Tibial nerve (tissue), 4 donors: ENCODE measurements at regions not wholly inside any gene's neighbourhood (a gene's known extent, or its start where the extent isn't known, plus 50 kb on each side); places are given as distances from the start of the nearest gene placed in this dataset.

Experiments
- DNase-seq, 2 donors: peaks; one replicate each; pipeline ENCODE4 v3.0.0-alpha.2; 2019; ENCODE audit warnings: low spot score in 2 of 2
- H3K27ac ChIP-seq, 4 donors: fragments of 200-600 bp; sonication (generic) in 3 of 4; one replicate each; pipeline ENCODE4 v1.5.1; 2017 to 2019; ENCODE audit warnings: mild to moderate bottlenecking in 1 of 4
- H3K27me3 ChIP-seq, 2 donors: fragments of 200-600 bp; sonication (generic) in 1 of 2; one replicate each; pipeline versions ENCODE4 v1.5.1 to v1.6.0; 2017 to 2019
- H3K36me3 ChIP-seq, 3 donors: fragments of 200-600 bp; sonication (generic); one replicate each; pipeline ENCODE4 v1.5.1; 2018 to 2019
- H3K4me1 ChIP-seq, 4 donors: fragments of 200-600 bp; sonication (generic) in 3 of 4; one replicate each; pipeline ENCODE4 v1.5.1; 2017 to 2019
- H3K4me3 ChIP-seq, 4 donors: fragments of 200-600 bp; sonication (generic) in 3 of 4; one replicate each; pipeline ENCODE4 v1.5.1; 2017 to 2019; ENCODE audit warnings: mild to moderate bottlenecking in 1 of 4, moderate library complexity in 1 of 4
- H3K9me3 ChIP-seq, 4 donors: fragments of 200-600 bp; sonication (generic) in 3 of 4; one replicate each; pipeline ENCODE4 v1.5.1; 2017 to 2019
- CTCF ChIP-seq, 5 experiments: fragments of 200-600 bp in 3 of 5; fragments of 450-650 bp in 2 of 5; sonication (generic) in 3 of 5; IDR thresholded peaks; one replicate each; pipeline ENCODE4 v1.5.1; 2016 to 2019; ENCODE audit warnings: antibody characterized with exemption in 5 of 5, mild to moderate bottlenecking in 3 of 5, moderate library complexity in 2 of 5
- EP300 ChIP-seq, 2 donors: sonication (generic); formaldehyde crosslinking; IDR thresholded peaks; one replicate each; pipeline ENCODE4 v1.6.1; 2017; ENCODE audit warnings: antibody characterized with exemption in 2 of 2, mild to moderate bottlenecking in 1 of 2
- POLR2A ChIP-seq, 2 donors: fragments of 450-650 bp; IDR thresholded peaks; one replicate each; pipeline ENCODE4 v1.6.1; 2017; ENCODE audit warnings: antibody characterized with exemption in 2 of 2, mild to moderate bottlenecking in 2 of 2, moderate library complexity in 2 of 2
- WGBS, 2 donors: methylation state at CpG; one replicate each; pipeline ENCODE4 v1.1.5; 2018; 5-methylcytosine and 5-hydroxymethylcytosine counted together

DNA sequence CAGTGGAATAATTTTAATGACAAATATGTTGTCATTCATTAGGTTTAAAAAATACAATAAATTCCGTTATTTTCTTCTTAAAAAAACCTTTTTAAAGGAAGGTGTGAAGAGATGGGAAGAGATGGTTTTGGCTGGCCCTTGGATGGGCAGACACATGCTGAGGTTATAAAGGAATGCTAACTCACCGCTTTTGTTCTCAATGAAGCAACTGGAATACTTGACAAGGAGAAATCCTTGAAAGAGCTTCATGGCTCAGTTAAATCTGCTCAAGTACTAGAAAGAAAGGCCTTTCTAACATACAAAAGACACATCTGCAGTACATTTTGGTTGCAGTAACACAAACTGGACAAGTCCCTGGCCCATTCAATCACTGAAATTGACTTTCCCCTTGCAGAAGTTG is 158.3 kb upstream of the KCNJ16 start:
- Histone ChIP-seq H3K4me3 (no peak overlapping the region), H3K36me3 (no peaks in the 10 kb centered on the region), H3K27me3 (no peaks in the 10 kb centered on the region), H3K9me3 (no peaks in the 10 kb centered on the region), H3K4me1 (peaks cover 0 to 15% (median 0%) of the 10 kb centered on the region in 4 donors), H3K27ac (no peak overlapping the region)
- 82 to 92% methylated on average over 2 of the region's 2 CpGs for WGBS, 2 donors
- DNase-seq: no peak
- no peak for TF ChIP-seq EP300 (IDR thresholded peaks at IDR 0.05)
- TF ChIP-seq POLR2A (IDR thresholded peaks at IDR 0.05): no peak
- TF ChIP-seq CTCF (IDR thresholded peaks at IDR 0.05): no peak

- Histone ChIP-seq H3K9me3 (no peaks in the 10 kb centered on the region), H3K36me3 (no peaks in the 10 kb centered on the region), H3K4me3 (no peak overlapping the region), H3K27me3 (no peaks in the 10 kb centered on the region), H3K4me1 (peaks cover 0 to 7% (median 0%) of the 10 kb centered on the region in 4 donors), H3K27ac (no peak overlapping the region)
- TF ChIP-seq EP300 (IDR thresholded peaks at IDR 0.05): no peak
- no peak for TF ChIP-seq POLR2A (IDR thresholded peaks at IDR 0.05)
- TF ChIP-seq CTCF (IDR thresholded peaks at IDR 0.05): no peak
- no peak for DNase-seq
- 89 to 92% methylated on average over 4 of the region's 4 CpGs for WGBS, 2 donors
Measured at GRCh38 chr17:69918164-69918563, 156.9 kb upstream of the KCNJ16 start.

GRCh38 chr17:69919789-69920188 is 155.2 kb upstream of the KCNJ16 start:
- Histone ChIP-seq H3K27ac (no peak overlapping the region), H3K27me3 (no peaks in the 10 kb centered on the region), H3K4me1 (no peaks in the 10 kb centered on the region), H3K9me3 (no peaks in the 10 kb centered on the region), H3K4me3 (no peak overlapping the region), H3K36me3 (no peaks in the 10 kb centered on the region)
- 99% methylated on average over 2 of the region's 2 CpGs for WGBS, 2 donors
- TF ChIP-seq POLR2A (IDR thresholded peaks at IDR 0.05) (no peak), CTCF (IDR thresholded peaks at IDR 0.05) (no peak), EP300 (IDR thresholded peaks at IDR 0.05) (no peak)
- DNase-seq: no peak

GRCh38 chr17:69921046-69921445 is 154.0 kb upstream of the KCNJ16 start:
- no peak overlapping the region for H3K4me3 ChIP-seq
- TF ChIP-seq POLR2A (IDR thresholded peaks at IDR 0.05) (no peak), EP300 (IDR thresholded peaks at IDR 0.05) (no peak)
- no peak overlapping the region for H3K27ac ChIP-seq
- 78 to 81% methylated on average over 1 of the region's 1 CpG for WGBS, 2 donors
- H3K27me3 ChIP-seq: no peaks in the 10 kb centered on the region
- H3K4me1 ChIP-seq: no peaks in the 10 kb centered on the region
- no peak for DNase-seq
- H3K36me3 ChIP-seq: no peaks in the 10 kb centered on the region
- no peaks in the 10 kb centered on the region for H3K9me3 ChIP-seq

DNA sequence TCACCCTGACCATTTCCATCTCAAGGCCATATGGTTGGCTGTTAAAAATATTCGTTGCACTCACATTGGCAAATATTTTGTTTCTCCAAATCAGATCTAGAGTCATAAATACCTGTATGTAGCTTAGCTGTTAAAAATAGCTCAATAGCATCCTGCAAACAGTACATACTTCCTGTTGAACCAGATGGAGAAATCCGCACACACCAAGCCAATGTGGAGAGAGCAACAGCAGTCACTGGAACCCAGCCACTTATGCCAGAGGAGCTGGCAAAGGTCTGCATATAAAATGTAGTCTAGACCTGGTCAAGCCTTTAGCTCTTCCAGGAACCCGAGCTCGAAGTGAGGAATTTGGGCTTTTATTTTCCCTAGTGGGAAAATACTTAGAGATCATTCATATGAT is 146.4 kb upstream of the KCNJ16 start:
- Histone ChIP-seq H3K27ac (no peak overlapping the region), H3K36me3 (no peaks in the 10 kb centered on the region), H3K27me3 (no peaks in the 10 kb centered on the region), H3K4me3 (no peak overlapping the region), H3K9me3 (peaks cover 0 to 4% (median 0%) of the 10 kb centered on the region in 4 donors), H3K4me1 (no peaks in the 10 kb centered on the region)
- WGBS, 2 donors: 57% methylated on average over 4 of the region's 4 CpGs
- no peak for DNase-seq
- no peak for TF ChIP-seq POLR2A (IDR thresholded peaks at IDR 0.05)
- TF ChIP-seq EP300 (IDR thresholded peaks at IDR 0.05): no peak
- no peak for TF ChIP-seq CTCF (IDR thresholded peaks at IDR 0.05)

- TF ChIP-seq EP300 (IDR thresholded peaks at IDR 0.05): no peak
- TF ChIP-seq CTCF (IDR thresholded peaks at IDR 0.05): no peak
- TF ChIP-seq POLR2A (IDR thresholded peaks at IDR 0.05): no peak
- H3K4me3 ChIP-seq: no peak overlapping the region
Measured at GRCh38 chr17:69936996-69937395, 138.0 kb upstream of the KCNJ16 start.

More at GRCh38 chr17:69936996-69937395, 138.0 kb upstream of the KCNJ16 start:
- WGBS, 2 donors: 76 to 78% methylated on average over 3 of the region's 3 CpGs
- Histone ChIP-seq H3K27me3 (no peaks in the 10 kb centered on the region), H3K9me3 (no peaks in the 10 kb centered on the region), H3K36me3 (no peaks in the 10 kb centered on the region), H3K27ac (no peak overlapping the region), H3K4me1 (no peaks in the 10 kb centered on the region)
- no peak for DNase-seq
